ENCODE measurements at regions not wholly inside any gene's neighbourhood (a gene's known extent, or its start where the extent isn't known, plus 50 kb on each side); places are given as distances from the start of the nearest gene placed in this dataset.

DNA sequence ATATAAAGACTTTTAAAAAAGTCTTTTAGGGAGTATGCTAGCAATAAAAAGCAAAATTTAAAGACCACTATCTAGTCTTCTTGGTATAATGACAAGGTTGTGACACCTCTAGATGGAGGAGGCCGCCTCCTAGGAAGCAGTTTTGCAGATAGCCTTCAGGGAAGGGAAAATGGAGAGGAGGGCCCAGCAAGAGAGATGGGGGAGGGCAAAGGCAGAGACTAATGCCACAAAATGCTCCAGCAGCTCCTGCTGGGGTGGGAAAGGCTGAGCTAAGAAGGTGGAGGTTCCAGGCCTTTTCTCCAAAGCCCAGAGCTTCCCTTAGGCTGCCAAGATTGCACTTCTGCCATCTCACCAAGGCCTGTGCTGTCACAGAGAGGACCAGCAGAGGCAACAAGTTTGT lies 153.9 kb upstream of the THSD7B start:
- Histone ChIP-seq H3K27me3 (no peaks in the 10 kb centered on the region), H3K36me3 (no peaks in the 10 kb centered on the region), H3K4me1 (no peaks in the 10 kb centered on the region), H3K4me3 (no peak overlapping the region), H3K27ac (no peak overlapping the region), H3K9me3 (no peaks in the 10 kb centered on the region)
- ATAC-seq, result no peak
- 80 to 92% methylated on average over 1 of the region's 1 CpG for WGBS, 2 donors (ENCODE audit: low coverage in 1 of 2)
- no peak for TF ChIP-seq EP300 (IDR thresholded peaks at IDR 0.05)

GRCh38 chr2:136582628-136583205 lies 182.6 kb upstream of the THSD7B start:
- Histone ChIP-seq H3K4me1 (no peaks in the 10 kb centered on the region), H3K36me3 (no peaks in the 10 kb centered on the region), H3K4me3 (no peak overlapping the region), H3K27me3 (no peaks in the 10 kb centered on the region), H3K27ac (no peak overlapping the region), H3K9me3 (peaks cover 0 to 7% (median 0%) of the 10 kb centered on the region in 3 donors)
- WGBS, 2 donors (ENCODE audit: low coverage in 1 of 2), result 8 to 27% methylated on average over 3 to 4 of the region's 4 CpGs
- TF ChIP-seq EP300 (IDR thresholded peaks at IDR 0.05) (no peak), POLR2A (IDR thresholded peaks at IDR 0.05) (no peak), POLR2AphosphoS5 (IDR thresholded peaks at IDR 0.05) (no peak), CTCF (IDR thresholded peaks at IDR 0.05) (no peak)
- ATAC-seq, result no peak

DNA sequence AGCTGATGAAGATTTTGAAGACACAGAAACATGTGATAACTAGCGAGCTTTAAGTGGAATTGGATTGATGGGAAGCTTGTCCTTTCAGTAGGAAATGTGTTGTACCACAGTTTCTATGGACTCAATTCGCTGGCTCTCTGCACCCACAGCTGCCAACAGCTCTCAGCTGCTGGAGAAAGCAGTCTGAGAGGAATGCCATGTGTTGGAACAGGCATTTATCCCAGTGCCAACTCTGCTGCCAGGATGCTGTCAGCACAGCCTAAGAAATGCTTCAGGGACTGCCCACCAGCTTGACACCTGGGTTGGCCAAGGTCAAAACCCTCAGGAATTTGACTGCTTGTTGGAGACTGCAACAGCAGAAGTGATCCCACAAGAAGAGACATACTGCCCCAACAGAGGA lies 193.0 kb upstream of the THSD7B start:
- H3K27ac ChIP-seq, result no peak overlapping the region
- H3K9me3 ChIP-seq, result no peaks in the 10 kb centered on the region
- H3K4me3 ChIP-seq, result no peak overlapping the region
- TF ChIP-seq POLR2A (IDR thresholded peaks at IDR 0.05) (no peak), CTCF (IDR thresholded peaks at IDR 0.05) (no peak), POLR2AphosphoS5 (IDR thresholded peaks at IDR 0.05) (no peak), EP300 (IDR thresholded peaks at IDR 0.05) (no peak)
- 17 to 67% methylated on average over 1 to 2 of the region's 2 CpGs for WGBS, 2 donors (ENCODE audit: low coverage in 1 of 2)
- ATAC-seq, result no peak
- H3K36me3 ChIP-seq, result no peaks in the 10 kb centered on the region
- H3K27me3 ChIP-seq, result no peaks in the 10 kb centered on the region
- no peaks in the 10 kb centered on the region for H3K4me1 ChIP-seq

GRCh38 chr2:136557203-136557602 lies 208.1 kb upstream of the THSD7B start:
- H3K9me3 ChIP-seq, result no peaks in the 10 kb centered on the region
- no peaks in the 10 kb centered on the region for H3K27me3 ChIP-seq
- H3K4me1 ChIP-seq, result no peaks in the 10 kb centered on the region
- H3K4me3 ChIP-seq, result no peak overlapping the region
- no peak for ATAC-seq
- no peaks in the 10 kb centered on the region for H3K36me3 ChIP-seq
- TF ChIP-seq POLR2A (IDR thresholded peaks at IDR 0.05), result no peak
- no peak for TF ChIP-seq CTCF (IDR thresholded peaks at IDR 0.05)
- no peak for TF ChIP-seq POLR2AphosphoS5 (IDR thresholded peaks at IDR 0.05)
- TF ChIP-seq EP300 (IDR thresholded peaks at IDR 0.05), result no peak
- 40 to 50% methylated on average over 1 of the region's 1 CpG for WGBS, 2 donors (ENCODE audit: low coverage in 1 of 2)
- H3K27ac ChIP-seq, result no peak overlapping the region

DNA sequence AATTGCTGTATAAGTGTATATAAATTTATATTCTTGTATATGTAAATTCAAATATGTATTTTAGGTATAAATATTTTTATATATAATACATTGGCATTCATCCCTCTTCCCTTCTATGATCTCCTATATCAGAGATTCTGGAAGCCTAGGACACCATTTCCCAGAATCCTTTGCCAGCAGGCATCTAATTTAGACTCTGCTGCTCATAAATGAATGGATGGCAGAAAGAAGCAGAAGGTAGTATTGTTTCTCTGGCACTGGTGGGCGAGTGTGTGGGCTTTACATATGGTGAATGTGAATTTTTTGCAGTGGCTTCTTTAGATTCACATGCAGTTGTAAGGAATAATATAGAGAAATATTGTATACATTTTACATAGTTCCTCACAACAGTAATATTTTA lies 215.2 kb upstream of the THSD7B start:
- no peak overlapping the region for H3K27ac ChIP-seq
- H3K9me3 ChIP-seq, result no peaks in the 10 kb centered on the region
- H3K36me3 ChIP-seq, result no peaks in the 10 kb centered on the region
- no peaks in the 10 kb centered on the region for H3K27me3 ChIP-seq
- ATAC-seq, result no peak
- H3K4me1 ChIP-seq, result no peaks in the 10 kb centered on the region
- TF ChIP-seq POLR2A (IDR thresholded peaks at IDR 0.05) (no peak), EP300 (IDR thresholded peaks at IDR 0.05) (no peak), CTCF (IDR thresholded peaks at IDR 0.05) (no peak), POLR2AphosphoS5 (IDR thresholded peaks at IDR 0.05) (no peak)
- WGBS, 2 donors (ENCODE audit: low coverage in 1 of 2), result 33 to 43% methylated on average over 1 of the region's 1 CpG
- no peak overlapping the region for H3K4me3 ChIP-seq

Measured in gastroesophageal sphincter (tissue), 4 donors.